ENCODE measurements at regions not wholly inside any gene's neighbourhood (a gene's known extent, or its start where the extent isn't known, plus 50 kb on each side); places are given as distances from the start of the nearest gene placed in this dataset.

DNA sequence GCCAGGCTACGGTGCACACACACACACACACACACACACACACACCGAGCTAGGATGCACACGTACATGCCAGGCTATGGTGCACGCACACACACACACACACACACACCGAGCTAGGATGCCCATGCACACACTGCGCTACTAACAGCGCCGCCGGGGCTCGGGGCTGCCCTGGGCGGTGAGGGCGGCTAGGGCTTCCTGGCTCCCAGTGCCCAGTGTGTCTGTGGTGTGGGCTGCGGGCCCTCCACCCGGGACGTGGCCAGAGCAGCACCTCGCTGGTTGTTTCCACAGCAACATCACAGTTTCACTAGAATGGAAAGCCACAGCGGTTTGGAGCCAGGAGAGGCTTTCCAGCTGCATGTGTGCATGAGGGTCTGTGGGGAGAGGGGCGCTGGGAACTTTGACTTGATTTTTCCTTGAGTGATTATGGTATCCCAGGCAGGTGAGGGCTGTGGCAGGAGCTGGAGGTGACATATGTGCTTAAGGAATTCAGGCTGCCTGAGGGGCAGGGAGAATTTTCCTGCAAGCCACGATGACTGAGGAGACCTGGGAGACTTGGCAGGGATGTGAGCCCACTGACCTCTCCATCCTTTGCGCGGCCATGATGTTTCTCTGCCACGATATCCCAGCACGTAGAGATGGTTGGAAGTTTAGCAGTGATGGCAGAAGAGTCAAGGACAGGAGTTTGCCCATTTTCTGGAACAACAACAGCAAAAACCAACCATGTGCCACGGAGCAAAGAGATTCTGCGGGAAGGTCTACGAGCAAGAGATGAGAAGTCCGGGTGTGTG, 195.9 kb downstream of the SNX19 start:
- no peak for DNase-seq

DNA sequence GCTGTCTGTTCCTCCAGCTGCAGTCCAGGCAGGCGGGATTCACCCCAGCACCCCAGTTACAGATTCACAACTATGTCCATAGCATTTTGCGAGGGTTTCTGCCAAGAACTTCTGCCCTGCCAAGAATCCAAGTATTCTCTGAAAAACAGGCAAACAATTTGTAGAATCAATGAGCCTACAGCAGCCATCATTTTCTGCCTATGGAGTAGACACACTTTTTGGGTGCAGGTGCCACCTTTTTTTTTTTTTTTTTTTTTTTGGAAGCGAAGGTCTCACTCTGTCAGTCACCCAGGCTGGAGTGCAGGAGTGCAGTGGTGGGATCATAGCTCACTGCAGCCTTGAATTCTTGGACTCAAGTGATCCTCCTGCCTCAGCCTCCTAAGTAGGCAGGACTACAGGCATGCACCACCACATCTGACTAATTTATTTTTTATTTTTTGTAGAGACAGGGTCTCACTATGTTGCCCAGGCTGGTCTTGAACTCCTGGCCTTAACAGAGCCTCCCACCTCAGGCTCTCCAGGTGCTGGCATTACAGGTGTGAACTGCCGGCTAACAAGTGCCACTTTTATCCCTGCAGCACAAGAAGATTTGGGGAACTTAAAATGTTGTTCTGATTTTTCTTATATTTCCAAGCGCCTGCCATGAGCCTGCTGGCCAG, 195.1 kb downstream of the SNX19 start:
- no peak for DNase-seq

DNA sequence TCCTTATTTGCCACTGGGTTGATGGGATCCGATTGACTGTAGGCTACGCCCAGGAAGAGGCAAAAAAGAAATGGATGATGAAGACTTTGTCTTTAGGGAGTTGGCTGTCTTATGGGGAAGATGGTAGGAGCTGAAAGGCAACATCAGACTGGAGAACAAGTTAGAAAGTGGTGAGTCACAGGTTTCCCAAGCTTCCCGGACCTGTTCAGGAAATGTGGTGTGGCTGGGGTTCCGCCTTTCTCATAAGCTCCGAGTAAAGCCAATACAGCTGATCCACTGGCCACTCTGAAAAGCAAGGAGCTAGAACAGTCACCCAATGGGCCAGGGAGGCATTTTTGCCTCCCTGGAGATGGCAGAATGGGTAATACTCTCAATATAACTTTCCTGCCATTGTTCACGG, 194.5 kb downstream of the SNX19 start:
- DNase-seq: no peak

DNA sequence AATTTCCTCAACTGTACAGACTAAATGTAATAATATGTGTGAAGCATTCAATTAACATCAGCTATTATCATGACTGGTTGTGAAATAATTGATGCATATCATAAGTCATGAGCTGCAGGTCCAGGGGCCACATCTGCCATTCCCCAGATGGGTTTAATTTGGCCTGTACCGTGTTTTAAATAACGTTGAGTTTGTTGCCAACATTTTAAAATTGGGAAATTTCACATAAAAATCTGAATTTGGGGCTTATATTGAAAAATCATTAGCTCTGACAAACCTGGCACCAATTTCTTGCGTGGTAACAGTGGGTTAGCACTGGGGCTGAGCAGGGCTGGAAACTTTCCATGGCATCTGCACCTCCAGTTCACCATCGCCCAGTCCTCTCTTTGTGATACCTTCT, 193.9 kb downstream of the SNX19 start:
- DNase-seq: no peak

DNA sequence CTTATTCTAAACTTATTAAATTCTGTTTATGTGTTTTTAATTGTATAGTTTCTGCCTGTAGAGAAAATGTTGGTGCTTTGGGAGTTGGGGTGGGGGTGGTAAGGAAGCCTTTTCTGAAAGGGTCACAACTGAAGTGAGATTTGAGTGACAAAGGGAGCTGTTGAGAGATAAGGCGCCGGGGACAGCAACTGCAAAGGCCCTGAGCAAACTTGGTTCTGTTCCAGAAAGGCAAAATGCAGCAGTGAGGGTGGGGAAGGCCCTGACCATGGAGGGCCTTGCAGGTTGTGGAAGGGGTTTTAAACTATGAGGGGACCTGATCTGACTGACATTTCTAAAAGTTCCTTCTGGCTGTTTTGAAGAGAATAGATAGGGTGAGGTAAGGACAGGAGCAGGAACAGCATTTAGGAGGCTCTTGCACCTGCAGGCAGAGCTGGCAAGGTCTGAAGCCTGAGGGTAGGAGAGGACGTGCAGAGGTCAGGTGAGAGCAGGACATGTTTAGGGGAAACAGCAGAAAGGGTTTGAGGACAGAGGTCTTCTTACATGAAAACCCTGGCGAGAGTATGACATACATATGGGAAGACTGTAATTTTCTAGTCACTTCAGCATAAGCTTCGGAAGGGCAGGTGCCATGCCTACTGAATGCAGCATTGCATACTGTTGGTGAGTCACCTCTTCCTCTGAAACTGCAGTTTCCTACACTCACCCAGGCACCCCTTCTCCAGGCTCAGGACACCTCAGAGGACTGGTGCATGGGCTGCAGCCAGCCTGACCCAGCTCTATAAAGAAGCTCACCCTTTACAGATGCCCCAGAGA, 190.7 kb downstream of the SNX19 start:
- no peak for DNase-seq

DNA sequence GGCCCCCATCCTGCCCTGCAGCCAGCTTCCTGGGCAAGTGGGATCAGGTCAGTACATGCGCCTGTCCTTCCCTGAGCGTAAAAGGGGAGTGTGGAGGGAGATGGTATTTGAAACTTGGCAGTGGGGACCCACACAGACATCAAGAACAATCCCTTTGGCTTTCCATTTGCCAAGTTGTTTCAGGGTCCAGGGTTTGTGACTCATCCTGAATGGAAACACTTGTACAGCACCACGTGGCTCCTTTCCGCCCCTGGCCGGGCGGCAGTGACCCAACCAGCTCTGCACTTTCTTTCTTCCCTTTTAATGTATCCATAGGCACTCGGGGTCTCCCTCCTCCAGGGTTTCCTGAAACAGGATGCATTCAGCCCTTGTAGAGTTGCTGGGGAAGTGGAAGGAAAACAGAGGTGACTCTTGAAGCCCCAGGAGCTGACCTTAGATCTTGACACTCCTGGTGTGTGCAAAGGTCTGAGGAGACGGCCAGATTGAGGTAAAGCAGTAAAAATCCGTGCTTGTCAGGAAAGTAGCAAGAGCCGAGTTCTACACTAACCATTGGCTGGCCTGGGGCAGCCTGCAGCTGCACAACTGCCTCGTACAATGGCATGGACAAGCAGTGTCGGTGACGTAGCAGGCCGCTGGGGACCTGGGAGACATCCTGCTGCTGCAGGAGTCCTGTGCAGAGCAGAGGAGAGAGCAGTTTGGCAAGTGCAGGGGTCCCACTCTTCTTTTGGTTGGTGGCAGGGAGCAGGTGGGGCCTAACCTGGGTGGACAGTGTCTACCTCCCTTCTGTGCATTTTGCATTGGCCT, 189.8 kb downstream of the SNX19 start:
- no peak for DNase-seq

DNA sequence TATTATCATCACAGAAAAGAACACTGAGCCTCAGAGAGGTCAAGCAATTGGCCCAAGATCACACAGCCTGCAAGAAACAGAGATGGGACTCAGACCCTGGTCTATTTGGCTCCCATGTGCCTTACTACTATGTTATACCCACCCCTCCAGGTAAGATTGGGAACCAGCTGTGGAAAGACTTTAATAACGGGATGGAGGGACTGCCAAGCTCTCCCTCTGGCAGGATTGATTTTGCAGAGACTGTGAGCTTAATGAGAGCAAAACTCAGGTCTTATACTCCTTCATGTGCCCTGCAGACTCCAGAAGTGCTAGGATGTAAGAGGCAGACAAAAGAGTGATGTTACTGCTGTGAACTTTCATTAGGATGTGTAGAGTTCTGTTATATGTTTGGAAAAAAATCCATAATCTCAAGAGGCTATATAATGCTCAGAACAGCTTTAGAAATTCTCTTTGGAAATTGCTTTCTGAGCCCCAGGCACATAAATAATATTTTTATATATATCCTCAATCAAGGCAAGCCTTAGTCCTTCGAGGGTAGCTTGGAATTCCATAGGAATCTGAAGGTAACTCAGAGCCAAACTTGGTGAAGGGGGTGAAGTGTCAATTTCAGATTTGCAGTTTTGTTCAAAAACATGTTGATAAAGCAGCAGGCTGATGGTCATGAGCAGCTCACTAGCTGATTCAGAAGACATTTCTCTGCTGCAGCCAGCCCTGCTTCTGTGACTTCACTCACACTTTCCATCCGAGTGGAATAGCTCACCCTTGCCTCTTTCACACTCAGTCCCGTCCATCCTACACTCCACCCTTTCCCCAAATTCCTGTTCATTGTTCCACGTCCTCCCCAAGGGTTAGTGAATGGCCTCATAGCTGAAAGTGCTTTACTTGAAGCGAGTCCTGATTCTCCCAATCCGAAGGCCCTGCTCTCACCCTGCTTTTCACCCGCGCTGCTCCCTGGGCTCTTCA, 188.8 kb downstream of the SNX19 start:
- no peak for DNase-seq

DNA sequence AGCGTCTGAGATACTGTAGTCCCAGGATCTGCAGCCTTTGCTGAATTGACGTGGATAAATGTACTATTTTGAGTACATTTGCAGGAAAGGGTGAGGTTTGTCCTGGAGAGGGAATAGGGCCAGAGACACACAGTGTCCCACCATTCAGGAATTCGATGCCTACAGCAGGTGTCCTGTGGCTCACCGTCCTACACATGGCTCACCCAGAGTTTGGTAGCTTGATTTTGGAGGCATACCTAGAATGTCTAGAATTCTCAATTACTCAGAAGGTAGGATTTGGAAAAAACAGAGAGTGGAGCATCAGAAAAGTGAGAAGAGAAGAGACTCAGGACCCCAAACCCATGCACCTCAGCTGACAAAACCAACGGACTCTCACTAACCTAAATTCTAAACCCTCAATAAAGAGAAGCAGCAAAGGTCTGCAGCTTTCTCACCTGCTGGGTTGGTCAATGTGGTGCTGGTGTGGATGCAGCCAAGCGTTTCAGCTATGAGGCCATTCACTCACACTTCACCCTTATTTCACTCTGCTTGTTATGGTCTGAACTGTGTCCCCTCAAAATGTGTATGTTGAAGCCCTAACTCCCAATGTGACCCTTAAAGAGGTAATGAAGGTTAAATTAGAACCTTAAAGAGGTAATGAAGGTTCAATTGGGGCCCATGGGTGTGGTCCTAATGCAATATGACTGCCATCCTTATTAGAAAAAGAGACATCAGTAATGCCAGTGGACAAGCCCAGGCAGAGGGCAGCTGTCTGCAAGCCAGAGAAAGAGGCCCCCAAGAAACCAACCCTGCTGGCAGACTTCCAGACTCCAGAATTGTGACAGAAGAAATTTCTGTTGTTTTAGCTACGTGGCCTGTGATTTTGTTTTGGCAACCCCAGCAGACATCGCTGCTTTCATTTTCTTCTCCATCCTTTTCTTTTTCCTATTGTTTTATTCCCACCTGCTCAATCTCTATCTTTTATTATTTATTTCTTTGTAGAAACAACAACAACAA, 187.8 kb downstream of the SNX19 start:
- DNase-seq: no peak

DNA sequence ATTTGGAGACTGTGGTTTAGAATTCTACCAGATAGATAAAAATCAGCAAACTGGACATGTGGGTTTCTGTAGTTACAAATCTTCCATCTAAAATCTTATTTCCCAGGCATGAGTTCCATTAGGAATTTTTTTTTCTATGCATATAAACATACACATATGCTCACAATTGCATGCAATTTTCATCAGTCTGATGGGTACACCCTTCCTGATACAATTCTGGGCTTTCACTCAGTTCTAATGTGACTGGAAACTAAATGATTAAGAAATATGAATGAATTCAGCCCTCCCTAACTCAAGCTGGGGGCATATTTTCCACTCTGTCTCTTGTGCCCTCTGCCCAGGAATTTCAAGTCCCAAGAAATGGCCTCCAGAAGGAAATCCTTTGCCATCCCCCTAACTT, 187.1 kb downstream of the SNX19 start:
- no peak for DNase-seq

DNA sequence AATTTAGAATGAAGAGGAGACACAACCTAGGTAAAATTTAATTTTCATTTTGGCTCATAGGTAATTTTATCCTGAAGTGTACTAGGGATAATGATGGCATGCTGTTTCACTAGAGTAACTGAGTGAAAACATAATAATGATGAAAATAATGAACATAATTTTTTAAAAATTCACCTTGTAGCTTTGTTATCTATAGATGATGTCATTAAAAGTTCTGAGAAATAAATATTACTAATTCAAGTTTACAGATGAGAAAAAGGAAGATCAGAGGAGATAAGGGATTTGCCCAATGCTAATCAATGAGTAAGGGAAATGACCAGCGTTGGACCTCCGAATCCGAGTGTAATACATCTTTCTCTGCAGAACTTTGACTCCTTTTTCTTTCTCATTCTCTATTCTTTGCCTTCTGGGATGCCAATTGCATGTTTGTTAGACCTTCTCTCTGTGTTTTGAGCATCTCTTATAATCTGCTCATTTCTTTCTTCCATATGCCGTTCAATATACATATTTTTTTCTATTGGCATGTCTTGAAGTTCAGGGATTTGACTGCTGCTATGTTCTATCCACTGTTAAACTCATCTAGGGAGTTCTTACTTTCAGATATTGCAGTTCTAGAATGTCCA, 186.5 kb downstream of the SNX19 start:
- no peak for DNase-seq

DNA sequence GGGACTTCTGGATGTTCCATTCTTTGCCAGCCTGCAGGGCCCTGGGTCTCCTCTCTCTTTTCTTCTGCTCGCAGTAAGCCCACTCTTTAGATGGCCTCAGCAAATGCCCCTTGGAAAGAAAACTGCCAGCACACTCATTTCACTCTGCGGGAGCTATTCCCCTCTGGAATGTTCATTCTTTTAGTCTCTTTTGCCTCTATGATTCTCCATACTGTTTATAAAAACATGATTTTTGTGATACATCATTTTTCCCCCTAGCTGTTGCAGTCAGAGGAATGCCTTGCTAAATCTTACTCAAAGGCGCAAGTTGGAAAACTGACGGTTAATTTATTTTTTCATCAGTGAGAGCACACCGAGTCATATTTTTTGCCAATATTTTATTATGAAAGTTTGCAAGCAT, 184.9 kb downstream of the SNX19 start:
- DNase-seq: no peak

DNA sequence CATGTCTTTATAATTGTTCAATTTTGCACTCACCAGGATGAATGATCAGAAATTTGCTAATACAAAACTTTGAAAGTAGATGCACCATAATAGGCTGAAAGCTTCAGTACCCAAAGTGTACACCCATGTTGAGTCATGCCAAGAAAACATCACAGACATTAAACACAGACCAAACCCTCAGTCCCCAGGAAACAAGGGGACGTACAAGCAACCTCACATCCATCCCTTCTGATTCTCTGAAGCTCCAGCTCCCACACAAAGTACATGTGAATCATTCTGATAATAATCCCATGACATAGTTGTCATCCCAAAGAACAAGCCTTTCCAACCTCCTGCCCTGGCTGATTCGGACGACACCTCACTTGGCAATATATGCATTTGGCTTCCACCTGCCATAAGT, 183.8 kb downstream of the SNX19 start:
- no peak for DNase-seq

DNA sequence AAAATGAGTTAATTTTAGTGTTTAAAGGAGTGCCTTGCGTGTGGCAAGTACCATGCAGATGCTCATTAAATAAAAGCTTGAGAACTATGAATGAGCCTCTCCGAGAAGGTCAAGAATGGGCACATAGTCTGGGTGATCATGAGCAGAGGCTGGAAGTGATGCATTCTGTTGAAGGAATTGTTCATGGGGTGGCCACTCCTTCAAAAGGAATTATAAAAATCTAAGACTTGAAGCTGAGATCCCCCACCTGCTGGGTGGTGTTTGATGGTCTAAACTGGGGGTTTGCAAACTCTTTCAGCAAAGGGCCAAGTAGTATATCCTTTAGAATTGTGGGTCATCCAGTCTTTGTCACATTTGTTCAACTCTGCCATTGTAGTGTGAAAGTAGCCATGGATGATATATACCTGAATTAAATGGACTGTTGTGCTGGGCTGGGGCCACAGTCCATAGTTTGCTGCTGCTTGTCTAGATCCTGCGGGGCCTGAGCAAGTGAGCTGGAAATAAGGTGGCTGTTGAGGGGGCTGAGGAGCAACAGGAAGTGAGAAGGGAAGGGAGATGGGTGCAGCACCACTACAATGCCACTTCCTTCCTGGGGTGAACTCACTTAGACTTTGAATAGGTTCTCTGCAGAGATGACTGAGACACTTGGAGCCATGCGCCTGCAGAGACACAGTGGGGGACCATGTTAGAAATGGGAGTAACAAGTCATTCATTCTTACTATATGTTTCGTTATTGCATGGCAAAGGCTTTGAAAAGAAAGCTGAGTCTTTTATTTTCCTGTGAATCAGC, 179.0 kb downstream of the SNX19 start:
- no peak for DNase-seq

DNA sequence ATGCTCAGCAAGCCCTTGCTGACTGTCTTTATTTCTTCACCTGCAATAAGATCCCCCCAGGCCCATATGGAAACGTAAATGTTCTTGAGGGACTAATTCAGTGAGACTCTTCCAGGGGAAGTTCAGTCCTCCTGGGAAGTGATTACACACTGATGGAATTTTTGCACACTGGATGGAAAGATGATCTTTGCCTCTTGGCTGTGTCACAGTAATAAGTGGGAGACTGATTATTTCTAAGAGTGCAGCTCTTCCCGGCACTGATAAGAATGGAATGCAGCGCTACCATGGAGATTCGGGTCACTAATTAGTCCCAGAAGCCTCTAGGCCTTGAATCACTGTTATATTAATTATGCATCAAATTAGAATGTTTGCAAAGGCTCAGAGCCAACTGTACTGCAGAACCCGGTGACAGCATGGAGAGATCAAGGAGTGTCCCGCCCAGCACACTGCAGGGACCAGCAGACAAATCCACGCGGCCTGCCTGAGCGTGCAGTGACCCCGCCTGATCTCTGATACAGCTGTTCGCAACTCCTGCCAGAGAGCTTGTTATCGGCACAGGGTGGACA, 178.3 kb downstream of the SNX19 start:
- no peak for DNase-seq

DNA sequence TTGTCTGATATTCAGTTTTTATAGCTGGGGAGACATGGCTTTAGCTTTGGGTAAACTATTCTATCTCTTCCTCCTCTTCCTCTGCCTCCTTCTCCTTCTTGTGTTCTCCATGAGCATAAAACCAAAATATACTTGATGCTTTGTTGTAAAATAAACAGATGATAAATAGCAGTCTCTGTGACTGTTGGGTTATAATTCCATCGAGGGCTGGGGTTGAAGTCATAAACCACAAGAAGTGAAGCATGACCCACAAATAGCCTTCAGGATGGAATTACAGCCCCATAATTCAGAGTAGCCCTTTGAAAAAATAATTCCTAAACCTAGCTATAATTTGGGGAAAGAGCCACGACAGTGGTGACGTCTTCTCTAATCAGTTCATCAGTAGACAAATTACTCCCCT, 177.7 kb downstream of the SNX19 start:
- no peak for DNase-seq

DNA sequence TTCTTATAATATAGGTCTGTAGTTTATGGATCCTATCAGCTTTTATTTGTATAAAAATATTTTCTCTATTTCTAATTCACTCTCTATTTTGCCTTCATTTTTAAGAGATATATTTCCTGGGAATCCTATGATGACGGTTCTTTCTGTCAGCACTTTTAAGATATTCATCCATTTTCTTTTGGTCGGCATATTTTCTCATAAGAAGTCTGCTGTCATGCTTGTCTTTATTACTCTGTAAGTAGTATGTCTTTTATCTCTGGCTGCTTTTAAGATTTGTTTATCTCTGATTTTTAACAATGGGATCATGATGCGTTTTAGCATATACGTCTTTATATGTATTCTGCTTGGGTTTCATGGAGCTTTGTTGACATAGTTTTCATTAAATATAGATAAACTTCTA, 175.5 kb downstream of the SNX19 start:
- DNase-seq: no peak

DNA sequence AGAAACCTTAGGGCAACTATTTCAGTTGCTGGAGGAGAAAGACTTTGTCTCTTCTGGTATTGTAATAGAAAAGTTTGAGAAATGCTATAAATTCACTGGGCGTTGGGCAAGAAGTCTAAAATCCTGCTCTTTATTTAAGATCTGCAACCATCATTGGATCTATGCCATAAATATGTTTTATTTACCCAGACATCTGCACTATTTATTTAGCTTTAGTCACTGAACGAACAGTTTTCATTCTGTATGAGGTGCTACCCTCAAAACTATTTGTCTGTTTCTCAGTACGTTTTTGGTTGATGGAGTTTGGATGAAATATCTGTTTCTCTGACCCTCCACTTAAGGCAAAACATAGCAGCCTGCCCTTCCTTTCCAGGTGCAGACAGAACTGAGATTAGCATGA, 171.5 kb downstream of the SNX19 start:
- no peak for DNase-seq

DNA sequence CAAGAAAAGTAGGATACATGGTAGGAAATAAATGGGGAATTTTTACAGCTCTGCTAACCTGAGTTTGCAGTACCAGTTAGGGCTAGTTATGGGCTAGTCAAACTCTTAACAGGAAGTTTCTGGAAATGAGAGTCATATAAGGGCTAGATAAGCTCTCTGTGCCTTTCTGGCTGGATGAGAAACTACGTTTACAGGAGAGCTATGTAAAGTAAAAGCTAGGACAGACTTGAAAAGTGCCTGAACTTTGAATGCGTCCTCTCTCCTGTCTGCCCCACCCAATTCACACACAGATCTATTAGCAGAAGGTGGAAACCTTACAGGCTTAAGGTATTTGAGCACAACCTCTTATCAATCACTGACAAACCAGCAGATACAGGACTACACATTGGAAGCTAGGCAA, 167.1 kb downstream of the SNX19 start:
- DNase-seq: no peak
